Heart left ventricle (tissue), 13 donors: ENCODE measurements at regions not wholly inside any gene's neighbourhood (a gene's known extent, or its start where the extent isn't known, plus 50 kb on each side); places are given as distances from the start of the nearest gene placed in this dataset.

Experiments used
- POLR2A ChIP-seq, 2 donors: fragments of 450-650 bp; IDR thresholded peaks; one replicate each; pipeline ENCODE4 v1.6.1; 2017; ENCODE audit warnings: antibody characterized with exemption in 2 of 2, mild to moderate bottlenecking in 2 of 2, moderate library complexity in 2 of 2
- TF ChIP-seq, protein P1 (sequence below), 12 donors: fragments of 200-600 bp; sonication (generic) in 4 of 12; IDR thresholded peaks; one replicate each; pipeline versions ENCODE4 v1.5.0 to v1.8.0; 2018 to 2022; ENCODE audit warnings: antibody characterized with exemption in 12 of 12, mild to moderate bottlenecking in 5 of 12
- donor health status: ischemic (EF 13 %, LVEDD 7.1; RV severe dilation, severe dysfunction).
- donor health status: DM: no; HTN: yes; CAD: no.
- donor health status: DM: no; HTN: no; CAD: no.
- donor health status: ischemic (EF 25% LVEDD 6.9; RV normal size, moderate dysfunction).
- donor health status: ischemic (EF 25% LVEDD 5.7; RV mildly dilated, moderate dysfunction).
- donor health status: ischemic (EF 35%, LVEDD 5.7; RV mildly dilated, moderate dysfunction).
- donor health status: nonischemic (EF 11% LVEDD 7.7; RV severe dilation, severe dysfunction).
- donor health status: DM: yes; HTN: yes; CAD: no.
- donor health status: PGD.
- donor health status: ischemic (EF 29% LVEDD 5.4; RV normal size, mild dysfunction).
- donor health status: nonischemic (EF 23%, LVEDD 6.1; RV moderate dilation, normal function).

DNA sequence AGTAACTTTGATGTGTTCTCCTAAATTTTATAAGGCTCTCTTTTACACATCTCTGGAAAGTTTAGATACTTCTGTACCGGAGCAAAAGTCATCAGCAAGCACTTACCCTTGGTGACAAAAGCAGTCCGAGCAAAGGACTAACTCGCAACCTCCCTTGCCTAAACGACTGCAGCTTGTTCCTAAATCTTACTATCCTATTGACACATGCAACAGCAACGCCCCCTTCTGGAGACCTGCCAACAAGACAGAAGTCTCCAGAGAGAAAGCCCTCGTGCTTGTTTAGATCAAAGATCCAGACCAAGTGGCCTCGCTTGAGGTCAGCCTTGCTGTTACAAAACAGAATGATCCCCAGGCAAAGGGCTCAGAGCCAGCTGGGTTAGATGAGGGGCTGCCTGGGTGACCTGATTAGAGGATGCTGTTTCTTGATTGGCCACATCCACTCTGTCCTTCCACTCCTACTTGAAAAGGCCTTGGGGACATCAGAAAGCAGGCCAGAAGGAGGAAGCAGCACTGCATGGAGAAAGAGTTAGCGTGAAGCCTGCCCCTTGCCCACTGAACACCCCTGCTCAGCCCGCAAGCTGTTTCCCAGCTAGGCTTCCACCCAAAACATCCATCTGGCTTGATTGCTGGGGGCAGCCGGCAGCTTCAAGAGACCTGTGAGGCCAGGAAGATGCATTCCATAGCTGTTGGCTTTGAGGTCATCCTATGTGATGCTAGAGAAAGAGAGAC lies 94.3 kb downstream of the HNRNPLL start:
- TF ChIP-seq POLR2A (IDR thresholded peaks at IDR 0.05): no peak
- TF ChIP-seq, protein P1, sequence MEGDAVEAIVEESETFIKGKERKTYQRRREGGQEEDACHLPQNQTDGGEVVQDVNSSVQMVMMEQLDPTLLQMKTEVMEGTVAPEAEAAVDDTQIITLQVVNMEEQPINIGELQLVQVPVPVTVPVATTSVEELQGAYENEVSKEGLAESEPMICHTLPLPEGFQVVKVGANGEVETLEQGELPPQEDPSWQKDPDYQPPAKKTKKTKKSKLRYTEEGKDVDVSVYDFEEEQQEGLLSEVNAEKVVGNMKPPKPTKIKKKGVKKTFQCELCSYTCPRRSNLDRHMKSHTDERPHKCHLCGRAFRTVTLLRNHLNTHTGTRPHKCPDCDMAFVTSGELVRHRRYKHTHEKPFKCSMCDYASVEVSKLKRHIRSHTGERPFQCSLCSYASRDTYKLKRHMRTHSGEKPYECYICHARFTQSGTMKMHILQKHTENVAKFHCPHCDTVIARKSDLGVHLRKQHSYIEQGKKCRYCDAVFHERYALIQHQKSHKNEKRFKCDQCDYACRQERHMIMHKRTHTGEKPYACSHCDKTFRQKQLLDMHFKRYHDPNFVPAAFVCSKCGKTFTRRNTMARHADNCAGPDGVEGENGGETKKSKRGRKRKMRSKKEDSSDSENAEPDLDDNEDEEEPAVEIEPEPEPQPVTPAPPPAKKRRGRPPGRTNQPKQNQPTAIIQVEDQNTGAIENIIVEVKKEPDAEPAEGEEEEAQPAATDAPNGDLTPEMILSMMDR (IDR thresholded peaks at IDR 0.05): peak; percentile 19 to 63 (median 41)
